Astrocyte of the spinal cord (primary cell): ENCODE measurements at regions not wholly inside any gene's neighbourhood (a gene's known extent, or its start where the extent isn't known, plus 50 kb on each side); places are given as distances from the start of the nearest gene placed in this dataset.

Source experiments
- DNase-seq: peaks from one replicate; pipeline ENCODE4 v3.0.0; 2011; ENCODE audit warnings: low read depth, low spot score
- H3K4me3 ChIP-seq: 2 replicates; pipeline ENCODE4 v1.5.1; 2011; ENCODE audit warnings: low read depth, mild to moderate bottlenecking, low read length, moderate library complexity
- in situ Hi-C: cut with HindIII; loops from 2 replicates; pipeline ENCODE4 v1.10.0; 2017; ENCODE audit warnings: low sequenced_read_pairs
- TF ChIP-seq, protein P1 (sequence below): IDR thresholded peaks from 2 replicates; pipeline ENCODE4 v1.5.1; 2012; ENCODE audit warnings: low read depth, mild to moderate bottlenecking, low read length, inconsistent platforms

DNA sequence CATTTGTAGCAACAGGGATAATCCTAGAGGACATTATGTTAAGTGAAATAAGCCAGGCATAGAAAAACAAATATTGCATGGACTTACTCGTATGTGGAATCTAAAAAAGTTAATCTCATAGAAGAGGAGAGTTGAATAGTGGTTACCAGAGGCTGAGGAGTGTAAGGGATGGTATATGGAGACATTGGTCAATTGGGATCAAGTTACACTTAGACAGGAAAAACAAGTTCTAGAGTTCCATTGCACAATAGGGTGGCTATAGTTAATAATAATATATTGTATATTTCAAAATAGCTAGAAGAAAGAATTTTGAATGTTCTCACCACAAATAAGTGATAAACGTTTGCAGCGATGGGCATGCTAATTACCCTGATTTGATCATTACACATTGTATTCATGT is 354.6 kb downstream of the SEC16B start:
- in situ Hi-C loops = no loop called here
- no peak overlapping the region for H3K4me3 ChIP-seq
- TF ChIP-seq, protein P1, sequence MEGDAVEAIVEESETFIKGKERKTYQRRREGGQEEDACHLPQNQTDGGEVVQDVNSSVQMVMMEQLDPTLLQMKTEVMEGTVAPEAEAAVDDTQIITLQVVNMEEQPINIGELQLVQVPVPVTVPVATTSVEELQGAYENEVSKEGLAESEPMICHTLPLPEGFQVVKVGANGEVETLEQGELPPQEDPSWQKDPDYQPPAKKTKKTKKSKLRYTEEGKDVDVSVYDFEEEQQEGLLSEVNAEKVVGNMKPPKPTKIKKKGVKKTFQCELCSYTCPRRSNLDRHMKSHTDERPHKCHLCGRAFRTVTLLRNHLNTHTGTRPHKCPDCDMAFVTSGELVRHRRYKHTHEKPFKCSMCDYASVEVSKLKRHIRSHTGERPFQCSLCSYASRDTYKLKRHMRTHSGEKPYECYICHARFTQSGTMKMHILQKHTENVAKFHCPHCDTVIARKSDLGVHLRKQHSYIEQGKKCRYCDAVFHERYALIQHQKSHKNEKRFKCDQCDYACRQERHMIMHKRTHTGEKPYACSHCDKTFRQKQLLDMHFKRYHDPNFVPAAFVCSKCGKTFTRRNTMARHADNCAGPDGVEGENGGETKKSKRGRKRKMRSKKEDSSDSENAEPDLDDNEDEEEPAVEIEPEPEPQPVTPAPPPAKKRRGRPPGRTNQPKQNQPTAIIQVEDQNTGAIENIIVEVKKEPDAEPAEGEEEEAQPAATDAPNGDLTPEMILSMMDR = no peak
- no peak for DNase-seq

- no peak for DNase-seq
- in situ Hi-C loops = no loop called here
- TF ChIP-seq, protein P1 = no peak
These were observed 358.5 kb downstream of the SEC16B start for GRCh38 chr1:177611402-177611801.

GRCh38 chr1:177609953-177610352 is 359.9 kb downstream of the SEC16B start:
- no peak for DNase-seq
- H3K4me3 ChIP-seq = no peak overlapping the region
- in situ Hi-C loops = no loop called here
- TF ChIP-seq, protein P1 = no peak

More at GRCh38 chr1:177611402-177611801, 358.5 kb downstream of the SEC16B start:
- H3K4me3 ChIP-seq = no peak overlapping the region

- H3K4me3 ChIP-seq = no peak overlapping the region
- in situ Hi-C loops = no loop called here
- TF ChIP-seq, protein P1 = no peak
- no peak for DNase-seq
These were observed 368.9 kb downstream of the SEC16B start for GRCh38 chr1:177600936-177601335.

DNA sequence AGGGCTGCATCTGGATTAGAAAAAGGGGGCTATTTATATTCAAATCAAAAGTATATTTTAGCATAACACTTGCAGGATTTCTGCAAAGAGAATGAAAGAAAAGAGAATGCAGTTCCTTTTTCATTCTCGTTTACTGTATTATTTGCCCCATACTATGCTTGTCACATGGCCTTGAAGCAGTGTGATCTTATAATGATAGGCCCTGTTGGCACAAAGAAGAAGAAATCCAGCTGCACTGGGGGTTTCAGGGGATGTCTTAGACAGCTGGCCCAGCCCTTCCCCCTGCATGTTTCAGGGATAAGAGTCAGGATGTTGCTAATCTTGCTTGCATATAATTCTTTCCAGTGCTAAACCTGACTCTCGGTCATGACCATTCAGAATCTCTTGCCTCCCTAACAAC is 369.5 kb downstream of the SEC16B start:
- in situ Hi-C loops = no loop called here
- no peak overlapping the region for H3K4me3 ChIP-seq
- DNase-seq = no peak
- TF ChIP-seq, protein P1 = no peak

- in situ Hi-C loops = no loop called here
- no peak overlapping the region for H3K4me3 ChIP-seq
- TF ChIP-seq, protein P1 = no peak
- DNase-seq = no peak
These were observed 372.5 kb downstream of the SEC16B start for GRCh38 chr1:177597393-177597792.

- in situ Hi-C loops = no loop called here
- H3K4me3 ChIP-seq = no peak overlapping the region
- no peak for DNase-seq
- TF ChIP-seq, protein P1 = no peak
These were observed 373.4 kb downstream of the SEC16B start for GRCh38 chr1:177596485-177596884.
